GM18502 (cell line): ENCODE measurements at regions not wholly inside any gene's neighbourhood (a gene's known extent, or its start where the extent isn't known, plus 50 kb on each side); places are given as distances from the start of the nearest gene placed in this dataset.

Experiments
- ATAC-seq: cut with Tn5 transposase; IDR thresholded peaks from one replicate; pipeline ENCODE4 v1.9.1; 2021; ENCODE audit warnings: mild to moderate bottlenecking; ENCODE audit not compliant: unreplicated experiment, poor library complexity

GRCh38 chr15:61640756-61641155, 411.7 kb upstream of the RORA start:
- no peak for ATAC-seq

GRCh38 chr15:61639491-61639890, 410.4 kb upstream of the RORA start:
- no peak for ATAC-seq

DNA sequence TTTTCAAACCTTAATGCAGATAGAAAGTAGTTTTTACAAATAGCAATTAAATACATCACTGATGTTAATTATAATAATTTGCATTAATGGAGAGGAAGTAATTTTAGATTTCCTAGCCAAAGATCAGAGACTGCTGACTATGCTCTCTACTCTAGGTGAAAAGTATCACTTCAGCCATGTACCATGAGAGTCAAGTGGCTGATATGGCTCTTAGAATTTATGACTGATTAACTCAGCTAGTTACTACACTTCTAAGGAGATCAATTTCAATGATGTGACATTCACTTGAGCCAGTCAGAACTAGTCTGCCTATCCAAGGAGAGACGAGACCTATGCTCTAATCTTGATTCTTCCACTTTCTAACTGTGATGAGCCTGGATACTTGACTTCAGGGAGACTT, 405.7 kb upstream of the RORA start:
- ATAC-seq: no peak

GRCh38 chr15:61633951-61634350, 404.8 kb upstream of the RORA start:
- ATAC-seq: no peak

GRCh38 chr15:61629269-61629668, 400.2 kb upstream of the RORA start:
- ATAC-seq: no peak

- ATAC-seq: no peak
These were observed 395.8 kb upstream of the RORA start for GRCh38 chr15:61624950-61625349.

GRCh38 chr15:61623746-61624145, 394.6 kb upstream of the RORA start:
- ATAC-seq: no peak

DNA sequence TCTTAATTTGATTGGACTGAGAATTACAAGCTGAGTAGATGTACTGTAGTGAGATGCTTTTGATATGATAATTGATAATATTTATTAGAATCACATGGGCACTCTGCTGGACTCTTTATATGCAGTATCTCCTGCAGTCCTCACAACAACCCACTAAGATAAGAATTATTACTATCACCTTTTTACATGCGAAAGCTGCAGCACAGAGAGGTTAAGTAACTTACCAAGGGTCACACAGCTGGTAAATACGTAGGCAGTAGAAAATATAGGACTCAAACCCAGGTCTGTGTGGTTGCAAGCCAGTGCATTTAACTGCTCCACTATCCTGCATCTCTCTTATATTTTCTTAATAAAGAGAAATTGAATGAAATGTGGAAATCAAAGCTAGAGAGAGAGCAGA, 392.8 kb upstream of the RORA start:
- no peak for ATAC-seq

GRCh38 chr15:61621146-61621545, 392.0 kb upstream of the RORA start:
- no peak for ATAC-seq

GRCh38 chr15:61620151-61620550, 391.0 kb upstream of the RORA start:
- ATAC-seq: no peak

DNA sequence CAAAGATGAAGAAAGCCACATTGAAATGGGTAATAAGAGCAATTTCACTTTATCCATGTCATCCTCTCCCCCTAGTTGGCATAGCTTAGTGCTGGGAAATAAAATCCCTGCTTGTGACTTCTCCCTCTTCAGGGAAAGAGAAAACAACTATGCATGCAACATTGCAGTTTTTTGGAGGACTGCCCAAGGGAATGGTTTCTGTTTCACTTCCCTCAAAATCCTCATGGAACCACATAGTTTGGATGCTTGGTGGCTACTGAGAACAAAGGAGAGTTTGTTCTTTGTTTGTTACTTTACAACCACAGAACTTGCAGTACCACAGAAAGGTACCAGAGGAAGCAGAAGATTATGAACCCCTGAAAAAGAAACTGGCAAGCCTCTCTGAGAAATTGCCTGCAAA, 384.6 kb upstream of the RORA start:
- no peak for ATAC-seq

DNA sequence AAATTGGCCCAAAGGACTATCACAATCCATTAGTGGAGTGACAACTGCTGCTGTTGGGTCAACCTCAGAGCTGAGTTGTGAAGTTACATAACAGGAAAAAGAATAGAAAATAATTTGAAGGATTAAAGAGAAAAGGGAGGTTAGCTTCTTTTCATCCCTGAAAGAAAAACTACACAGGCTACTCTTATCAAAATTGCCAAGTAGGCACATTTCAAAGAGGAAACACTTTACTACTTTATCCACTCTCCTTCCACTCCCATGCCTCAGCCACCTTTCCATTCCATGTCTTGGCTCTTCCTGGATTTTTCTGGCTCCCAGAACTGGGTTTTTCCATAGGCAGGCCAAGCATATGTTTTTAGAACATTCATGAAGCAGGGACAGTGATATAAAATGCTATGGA, 384.0 kb upstream of the RORA start:
- no peak for ATAC-seq

DNA sequence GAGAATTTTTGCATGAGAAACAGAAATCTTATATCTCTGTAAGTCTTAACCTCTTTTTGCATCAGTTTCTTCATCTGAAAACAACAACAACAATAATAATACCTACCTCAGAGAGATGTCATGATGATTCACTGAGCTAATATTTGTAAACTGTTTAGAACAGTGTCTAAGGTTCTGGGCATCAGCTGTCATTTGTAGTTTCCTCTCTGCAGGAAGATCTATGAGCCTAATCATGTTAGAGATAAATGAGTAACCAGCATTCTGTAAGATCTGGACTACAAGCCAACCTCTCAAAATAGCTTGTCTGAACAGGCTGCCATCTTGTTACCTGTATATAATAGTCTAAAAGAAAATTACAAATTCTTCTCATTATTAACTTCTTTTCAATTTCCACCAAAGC, 383.0 kb upstream of the RORA start:
- no peak for ATAC-seq

GRCh38 chr15:61605343-61605742, 376.2 kb upstream of the RORA start:
- no peak for ATAC-seq

DNA sequence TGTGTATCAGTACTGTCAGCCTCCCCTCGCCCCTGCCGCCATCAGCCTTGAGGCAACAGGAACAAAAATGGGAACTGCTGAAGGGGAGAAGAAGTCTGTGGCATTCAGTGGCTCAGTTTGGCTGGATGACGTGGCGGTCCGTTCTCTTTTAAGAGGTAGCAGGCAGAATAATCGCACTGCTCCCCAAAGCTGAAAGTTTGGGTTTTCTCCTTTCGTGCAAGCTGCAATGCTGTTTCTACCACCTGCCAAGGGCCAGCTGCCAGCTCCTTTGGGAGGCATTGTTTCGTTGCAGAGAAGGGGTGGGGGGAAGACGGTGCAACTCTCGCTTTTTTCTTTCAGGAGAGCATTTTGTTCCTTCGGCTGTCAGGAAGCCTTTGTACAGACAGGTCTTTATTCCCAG, 369.6 kb upstream of the RORA start:
- ATAC-seq: no peak

- ATAC-seq: no peak
These were observed 355.3 kb upstream of the RORA start for GRCh38 chr15:61584410-61584809.

GRCh38 chr15:61582092-61582491, 353.0 kb upstream of the RORA start:
- no peak for ATAC-seq

GRCh38 chr15:61575597-61575996, 346.5 kb upstream of the RORA start:
- no peak for ATAC-seq

- ATAC-seq: no peak
These were observed 341.9 kb upstream of the RORA start for GRCh38 chr15:61571026-61571425.

- ATAC-seq: no peak
These were observed 335.7 kb upstream of the RORA start for GRCh38 chr15:61564785-61565184.

DNA sequence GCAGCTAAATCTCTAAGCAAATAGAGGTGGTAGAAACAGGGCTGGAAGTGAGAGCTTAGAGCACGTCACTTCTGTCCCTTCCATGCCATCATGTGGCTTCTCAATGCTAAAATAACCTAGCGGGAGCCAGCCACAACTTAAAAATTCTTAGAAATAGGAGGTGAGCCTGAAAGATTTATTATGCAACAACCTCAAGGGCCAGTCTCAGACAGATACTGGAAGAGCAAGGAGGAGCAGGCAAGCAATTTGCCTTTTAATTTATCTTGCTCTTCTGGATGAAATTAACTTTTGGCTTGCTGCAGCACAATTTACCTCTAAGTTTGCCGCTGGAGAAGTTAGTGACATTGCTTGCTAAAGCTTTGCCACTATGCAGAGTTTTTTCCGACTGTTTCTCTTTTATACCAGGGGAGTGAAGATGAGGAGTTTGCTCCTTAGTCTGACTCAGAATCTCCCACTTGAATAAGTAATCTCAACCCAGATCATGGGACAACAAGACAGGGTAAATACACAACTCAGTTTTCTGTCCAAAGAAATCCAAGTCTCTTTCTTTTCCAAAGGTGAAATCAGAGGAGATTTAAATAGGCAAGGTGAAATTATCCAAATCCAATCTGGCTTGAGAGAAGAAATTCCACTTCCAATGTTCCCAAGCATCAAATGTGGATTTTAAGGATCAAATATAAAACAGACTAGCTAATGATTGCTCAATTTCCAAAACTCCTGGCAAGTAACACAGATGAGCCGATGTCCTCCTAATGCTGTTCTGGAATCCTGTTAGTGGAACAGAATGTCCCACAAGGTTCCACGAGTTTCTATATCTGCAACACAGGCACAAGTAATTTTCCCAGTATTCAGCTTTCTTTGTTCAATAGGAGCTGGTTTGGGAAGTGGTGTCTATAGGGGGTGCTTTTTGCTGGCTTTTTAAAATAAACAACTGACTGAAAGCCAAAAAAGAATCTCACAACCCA, 329.4 kb upstream of the RORA start:
- ATAC-seq: no peak

DNA sequence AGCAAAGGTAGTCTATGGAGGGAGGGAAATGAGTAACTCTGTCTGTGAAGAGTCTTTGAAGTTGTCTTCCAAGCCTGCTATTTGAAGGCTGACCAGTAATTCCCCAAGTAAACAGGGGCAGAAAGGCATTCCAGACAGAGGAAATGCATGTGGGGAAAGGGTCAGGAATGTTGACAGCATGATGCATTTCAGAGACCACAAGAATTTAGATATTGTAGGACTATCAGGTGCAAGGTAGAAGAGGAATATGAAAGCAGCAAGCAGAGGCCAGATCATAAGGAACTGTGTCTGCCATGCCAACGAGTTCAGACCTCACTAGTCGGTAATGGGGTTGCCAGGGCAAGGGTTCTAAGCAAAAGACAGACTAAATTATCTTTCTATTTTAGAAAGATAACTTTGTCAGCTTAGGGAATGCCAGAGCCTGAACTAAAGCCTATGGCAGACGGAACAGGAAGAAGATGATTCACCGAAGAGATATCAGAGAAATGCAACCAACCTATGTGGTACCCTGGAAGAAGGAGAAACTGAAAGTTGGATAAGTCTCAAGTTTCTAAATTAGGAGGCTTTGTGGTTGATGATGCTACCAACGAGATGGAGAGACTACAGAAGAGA, 327.0 kb upstream of the RORA start:
- ATAC-seq: no peak
